ENCODE measurements at regions not wholly inside any gene's neighbourhood (a gene's known extent, or its start where the extent isn't known, plus 50 kb on each side); places are given as distances from the start of the nearest gene placed in this dataset.

- TF ChIP-seq ARID4B (CRISPR knock-in tag; IDR thresholded peaks at IDR 0.05; ENCODE audit: borderline replicate concordance) (no peak), PREB (CRISPR knock-in tag; IDR thresholded peaks at IDR 0.05; ENCODE audit: borderline replicate concordance) (no peak), NR2C2 (CRISPR knock-in tag; IDR thresholded peaks at IDR 0.05) (no peak), MAX (CRISPR knock-in tag; IDR thresholded peaks at IDR 0.05) (no peak), KAT7 (CRISPR knock-in tag; IDR thresholded peaks at IDR 0.05; ENCODE audit: borderline replicate concordance) (no peak), CTCF (IDR thresholded peaks at IDR 0.05) (no peak), SP1 (CRISPR knock-in tag; conservative IDR thresholded peaks at IDR 0.05) (no peak)
Measured at GRCh38 chr21:28543975-28544374, 448.7 kb downstream of the LTN1 start.
